Activated T-helper 17 cell treated with anti-CD3 and anti-CD28 coated beads, Interleukin-2, amount 50 U/mL, for 72 hours (primary cell): ENCODE measurements at regions not wholly inside any gene's neighbourhood (a gene's known extent, or its start where the extent isn't known, plus 50 kb on each side); places are given as distances from the start of the nearest gene placed in this dataset.
"Not testable (repeated sequence)": the region's sequence is repeated elsewhere in the genome, so short reads cannot be mapped to it uniquely, and the experiment has no call there.

ENCODE experiments used
- ATAC-seq: fragments of 150-1000 bp; cut with Tn5 transposase; replicated peaks from 2 replicates; pipeline ENCODE4 v1.10.0; 2021; ENCODE audit warnings: mild to moderate bottlenecking, moderate library complexity
- H3K27ac Mint-ChIP-seq: one replicate; pipeline ENCODE4 v1.8.0; 2022; ENCODE audit warnings: mixed read lengths
- H3K27me3 Mint-ChIP-seq: one replicate; pipeline ENCODE4 v1.8.0; 2022; ENCODE audit warnings: mixed read lengths
- H3K36me3 Mint-ChIP-seq: one replicate; pipeline ENCODE4 v1.8.0; 2022; ENCODE audit warnings: low read depth, mild to moderate bottlenecking, mixed read lengths
- H3K4me1 Mint-ChIP-seq: one replicate; pipeline ENCODE4 v1.8.0; 2022; ENCODE audit warnings: mixed read lengths
- H3K4me3 Mint-ChIP-seq: one replicate; pipeline ENCODE4 v1.8.0; 2022; ENCODE audit warnings: mild to moderate bottlenecking, mixed read lengths
- H3K9me3 Mint-ChIP-seq: one replicate; pipeline ENCODE4 v1.8.0; 2022; ENCODE audit warnings: mixed read lengths

DNA sequence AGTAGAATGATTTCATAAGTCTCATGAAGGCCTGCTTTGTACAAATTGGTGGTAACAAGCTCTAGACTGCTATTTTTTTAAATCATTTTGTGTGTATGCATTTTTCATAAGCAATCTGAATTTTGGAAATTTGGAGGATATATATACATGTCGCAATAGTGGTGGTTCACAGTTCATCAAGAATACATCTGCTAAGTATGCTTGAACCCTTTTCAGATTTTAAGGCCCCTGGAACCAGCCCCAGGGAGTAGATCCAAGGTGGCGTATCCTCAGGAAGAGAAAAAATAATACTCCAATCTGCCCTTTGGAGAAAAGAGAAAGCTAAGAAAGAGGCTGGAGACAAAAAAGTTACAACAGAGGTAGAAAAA lies 141.6 kb downstream of the HINT1 start:
- H3K4me1 Mint-ChIP-seq: no peaks in the 10 kb centered on the region
- no peak overlapping the region for H3K27ac Mint-ChIP-seq
- no peaks in the 10 kb centered on the region for H3K9me3 Mint-ChIP-seq
- H3K4me3 Mint-ChIP-seq: no peak overlapping the region
- no peak for ATAC-seq
- H3K36me3 Mint-ChIP-seq: no peaks in the 10 kb centered on the region
- H3K27me3 Mint-ChIP-seq: peaks cover 4% of the 10 kb centered on the region

DNA sequence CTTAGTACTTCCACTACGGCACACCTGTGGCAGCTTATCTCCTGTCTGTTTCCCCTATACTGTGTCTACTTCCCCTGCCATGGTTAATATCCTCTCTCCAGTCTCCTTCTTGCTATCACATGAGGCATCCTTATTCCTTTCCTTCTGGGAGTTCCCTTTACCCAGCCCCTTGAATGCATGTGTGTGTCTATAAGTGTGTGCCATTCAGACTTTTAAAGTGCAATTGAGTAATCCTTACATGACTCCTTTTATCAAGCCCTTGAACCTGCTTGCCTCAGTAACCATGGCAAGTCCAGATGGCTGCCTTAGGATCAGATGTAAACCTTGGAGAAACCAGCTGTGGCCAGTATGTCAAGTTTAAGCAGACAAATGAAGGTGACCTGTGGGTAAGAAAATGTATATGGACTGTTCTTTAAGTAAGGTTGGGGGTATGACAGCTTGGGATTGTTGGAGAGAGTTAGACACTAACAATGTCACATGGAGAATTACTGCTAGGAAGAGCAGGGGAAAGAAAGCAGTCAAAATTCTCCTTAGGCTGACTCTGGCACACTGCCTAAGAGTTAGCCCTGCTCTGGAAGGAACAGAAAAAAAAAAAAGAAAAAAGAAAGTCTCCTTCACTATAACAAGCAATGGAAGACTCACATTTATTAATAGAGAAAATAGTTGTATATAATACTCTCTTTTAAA lies 142.1 kb downstream of the HINT1 start:
- Mint-ChIP-seq H3K27ac (no peak overlapping the region), H3K4me1 (no peaks in the 10 kb centered on the region), H3K4me3 (no peak overlapping the region), H3K36me3 (no peaks in the 10 kb centered on the region), H3K9me3 (no peaks in the 10 kb centered on the region), H3K27me3 (peaks cover 4% of the 10 kb centered on the region)
- ATAC-seq: no peak

GRCh38 chr5:131021646-131022045 lies 143.4 kb downstream of the HINT1 start:
- Mint-ChIP-seq H3K9me3 (no peaks in the 10 kb centered on the region), H3K4me3 (no peak overlapping the region), H3K27ac (no peak overlapping the region), H3K27me3 (peaks cover 4% of the 10 kb centered on the region), H3K4me1 (peaks cover 7% of the 10 kb centered on the region), H3K36me3 (no peaks in the 10 kb centered on the region)
- ATAC-seq: no peak

DNA sequence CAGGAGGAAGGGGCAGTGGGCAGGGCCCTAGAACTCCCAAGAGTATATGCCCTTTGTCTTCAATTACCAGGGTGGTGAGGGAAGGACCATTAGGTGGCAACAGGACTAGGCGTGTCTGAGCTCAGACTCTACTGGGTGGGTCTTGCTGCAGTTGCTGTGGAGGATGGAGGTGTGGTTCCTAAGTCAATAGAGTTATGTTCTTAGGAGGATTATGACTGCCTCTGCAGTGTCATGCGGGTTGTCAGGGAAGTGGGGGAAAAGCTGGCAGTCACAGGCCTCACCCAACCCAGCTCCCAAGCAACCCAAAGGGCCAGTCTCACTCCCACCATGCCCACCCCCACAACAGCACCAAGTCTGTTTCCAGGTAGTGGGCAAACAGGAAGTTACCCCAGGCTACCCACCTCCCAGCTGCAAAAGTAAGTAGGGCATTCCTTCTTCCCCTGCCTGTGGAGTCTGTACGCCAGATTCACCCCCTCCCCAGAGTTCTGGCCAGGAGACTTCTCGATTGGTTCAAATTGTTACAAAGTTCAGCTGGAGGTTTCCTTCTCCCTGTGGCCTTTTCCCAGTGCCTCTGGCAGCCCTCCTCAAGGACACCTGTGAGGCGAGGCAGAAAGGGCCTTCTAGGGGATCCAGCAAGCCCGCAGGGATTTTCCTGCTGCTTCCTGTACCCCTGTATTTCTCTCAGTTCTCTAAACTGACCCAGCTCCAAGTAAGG lies 145.3 kb downstream of the HINT1 start:
- H3K27me3 Mint-ChIP-seq: peaks cover 4% of the 10 kb centered on the region
- no peaks in the 10 kb centered on the region for H3K9me3 Mint-ChIP-seq
- H3K36me3 Mint-ChIP-seq: no peaks in the 10 kb centered on the region
- peaks cover 9% of the 10 kb centered on the region for H3K4me1 Mint-ChIP-seq
- ATAC-seq: no peak
- H3K27ac Mint-ChIP-seq: no peak overlapping the region
- no peak overlapping the region for H3K4me3 Mint-ChIP-seq

DNA sequence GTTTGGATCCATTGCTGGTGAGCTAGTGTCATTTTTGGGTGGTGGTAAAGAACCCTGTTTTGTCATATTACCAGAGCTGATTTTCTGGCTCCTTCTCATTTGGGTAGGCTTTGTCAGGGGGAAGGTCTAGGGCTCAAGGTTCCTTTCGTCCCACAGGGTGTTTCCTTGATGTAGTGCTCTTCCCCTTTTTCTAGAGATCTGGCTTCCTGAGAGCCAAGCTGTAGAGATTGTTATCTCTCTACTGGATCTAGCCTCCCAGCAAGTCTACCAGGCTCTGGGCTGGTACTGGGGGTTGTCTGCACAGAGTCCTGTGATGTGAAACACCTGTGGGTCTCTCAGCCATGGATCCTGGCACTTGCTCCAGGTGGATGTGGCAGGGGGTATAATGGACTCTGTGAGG lies 145.9 kb downstream of the HINT1 start:
- Mint-ChIP-seq H3K4me1 (peaks cover 9% of the 10 kb centered on the region), H3K27me3 (peaks cover 4% of the 10 kb centered on the region), H3K27ac (no peak overlapping the region), H3K36me3 (no peaks in the 10 kb centered on the region), H3K4me3 (no peak overlapping the region), H3K9me3 (no peaks in the 10 kb centered on the region)
- no peak for ATAC-seq

DNA sequence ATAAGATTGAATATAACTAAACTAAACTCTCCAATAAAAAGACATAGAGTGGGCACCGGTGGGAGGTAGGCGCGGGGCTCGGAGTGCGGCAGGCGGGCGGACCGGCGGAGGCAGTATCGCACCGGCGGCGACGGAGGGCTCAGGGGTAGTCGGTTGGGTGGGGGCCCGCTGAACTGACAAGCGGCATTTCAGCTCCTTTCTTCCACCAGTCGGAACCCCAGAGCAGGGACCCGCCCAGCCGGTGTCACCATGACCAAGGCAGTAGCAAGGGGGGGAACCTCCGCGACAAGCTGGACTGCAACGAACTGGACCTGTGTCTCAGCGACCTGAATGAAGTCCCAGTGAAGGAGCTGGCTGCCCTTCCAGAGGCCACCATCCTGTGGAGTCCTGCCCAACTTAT lies 156.7 kb downstream of the HINT1 start:
- Mint-ChIP-seq H3K27ac (no peak overlapping the region), H3K27me3 (peaks cover 5% of the 10 kb centered on the region), H3K4me3 (no peak overlapping the region), H3K4me1 (no peaks in the 10 kb centered on the region), H3K9me3 (no peaks in the 10 kb centered on the region), H3K36me3 (no peaks in the 10 kb centered on the region)
- ATAC-seq: no peak

DNA sequence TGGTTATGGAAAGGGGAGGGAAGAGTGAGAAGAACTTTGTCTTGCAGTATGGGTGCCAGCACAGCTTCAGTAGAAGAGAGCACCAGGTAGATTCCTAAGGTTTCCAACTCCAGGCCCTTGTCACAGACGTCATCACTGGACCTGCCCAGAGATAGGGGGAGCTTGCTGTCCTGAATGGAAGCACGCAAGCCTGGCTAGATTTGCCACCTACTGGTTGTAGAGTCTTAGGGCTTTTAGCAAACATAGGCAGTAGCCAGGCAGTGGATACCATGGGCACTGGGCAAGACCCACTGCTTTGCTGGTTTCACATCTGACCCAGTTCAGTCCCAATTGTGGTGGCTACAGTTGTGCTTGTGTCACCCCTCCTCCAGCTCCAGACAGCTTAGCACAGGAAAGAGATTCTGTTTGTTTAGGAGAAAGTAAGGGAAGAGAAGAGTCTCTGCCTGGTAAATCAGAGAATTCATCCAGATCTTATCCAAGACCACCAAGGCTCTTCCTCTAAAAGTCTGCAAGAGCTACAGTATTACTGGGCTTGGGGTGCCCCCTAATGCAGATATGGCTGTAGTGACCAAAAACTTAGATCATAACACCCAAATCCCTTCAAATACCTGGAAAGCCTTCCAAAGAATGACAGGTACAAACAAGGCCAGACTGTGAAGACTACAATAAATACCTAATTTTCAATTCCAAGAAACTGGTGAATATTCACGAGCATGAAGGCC lies 158.9 kb downstream of the HINT1 start:
- Mint-ChIP-seq H3K4me1 (no peaks in the 10 kb centered on the region), H3K27ac (no peak overlapping the region), H3K4me3 (no peak overlapping the region), H3K9me3 (no peaks in the 10 kb centered on the region), H3K27me3 (peaks cover 5% of the 10 kb centered on the region), H3K36me3 (no peaks in the 10 kb centered on the region)
- ATAC-seq: no peak

DNA sequence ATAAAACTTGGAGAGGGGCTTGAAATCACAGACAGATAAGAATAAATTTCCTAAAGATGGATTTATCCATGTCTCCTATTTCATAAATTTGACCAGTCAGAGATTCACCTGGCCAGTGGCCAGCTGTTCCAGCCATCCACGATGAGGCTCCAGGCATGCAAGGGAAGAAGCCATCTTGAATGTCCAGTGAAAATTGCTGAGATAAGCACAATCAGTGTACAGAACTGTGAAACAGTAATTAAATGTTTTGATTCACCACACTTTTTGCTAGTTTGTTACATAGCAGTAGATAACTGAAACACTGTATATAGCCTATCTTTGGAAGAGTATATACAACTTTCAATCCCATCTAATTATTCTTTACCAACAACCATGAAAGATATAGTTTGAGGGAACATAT lies 163.5 kb downstream of the HINT1 start:
- Mint-ChIP-seq H3K27me3 (no peaks in the 10 kb centered on the region), H3K36me3 (no peaks in the 10 kb centered on the region), H3K4me3 (no peak overlapping the region), H3K9me3 (no peaks in the 10 kb centered on the region), H3K27ac (no peak overlapping the region), H3K4me1 (no peaks in the 10 kb centered on the region)
- no peak for ATAC-seq

DNA sequence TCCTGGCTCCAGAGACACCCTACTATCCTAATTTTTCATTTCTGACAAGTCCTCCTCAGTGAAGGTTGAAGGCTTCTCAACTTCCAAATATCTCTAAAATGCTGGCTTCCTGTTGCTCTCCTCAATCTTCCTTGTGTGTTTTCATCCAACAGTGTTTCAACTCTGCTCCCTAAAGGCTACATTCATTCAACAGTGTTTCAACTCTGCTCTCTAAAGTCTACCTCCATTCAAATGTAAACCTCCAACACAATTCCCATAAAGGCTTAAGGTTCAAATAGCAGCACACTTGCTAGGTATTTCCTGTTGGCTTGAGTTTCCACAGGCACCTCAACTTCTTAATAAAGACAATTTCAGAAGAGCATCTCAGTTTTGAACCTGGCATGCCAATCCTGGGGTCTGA lies 164.8 kb downstream of the HINT1 start:
- no peak for ATAC-seq
- no peaks in the 10 kb centered on the region for H3K36me3 Mint-ChIP-seq
- H3K27me3 Mint-ChIP-seq: no peaks in the 10 kb centered on the region
- H3K4me3 Mint-ChIP-seq: no peak overlapping the region
- no peaks in the 10 kb centered on the region for H3K4me1 Mint-ChIP-seq
- H3K27ac Mint-ChIP-seq: no peak overlapping the region
- no peaks in the 10 kb centered on the region for H3K9me3 Mint-ChIP-seq

- not testable (repeated sequence) for H3K4me3 Mint-ChIP-seq, H3K36me3 Mint-ChIP-seq, H3K27me3 Mint-ChIP-seq, H3K4me1 Mint-ChIP-seq, H3K27ac Mint-ChIP-seq, ATAC-seq, H3K9me3 Mint-ChIP-seq
These were observed 168.3 kb downstream of the HINT1 start for GRCh38 chr5:130996720-130997119.

DNA sequence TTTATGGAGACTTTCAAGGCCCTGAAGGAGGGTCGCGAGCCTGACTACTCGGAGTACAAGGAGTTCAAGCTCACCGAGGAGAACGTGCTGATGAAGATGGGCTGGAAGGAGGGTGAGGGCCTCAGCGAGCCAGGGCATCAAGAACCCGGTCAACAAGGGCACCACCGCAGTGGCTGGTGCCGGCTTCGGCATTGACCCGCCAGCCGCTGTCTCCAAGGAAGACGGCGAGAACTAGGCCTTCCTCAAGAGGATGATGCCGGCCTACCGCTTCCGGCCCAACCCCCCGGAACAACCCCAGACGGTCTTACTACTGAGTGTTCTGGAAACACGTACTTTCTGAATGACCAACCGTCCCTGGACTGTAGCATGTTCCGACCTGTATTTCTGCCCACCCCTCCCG lies 169.2 kb downstream of the HINT1 start:
- Mint-ChIP-seq H3K27ac (no peak overlapping the region), H3K9me3 (no peaks in the 10 kb centered on the region), H3K36me3 (no peaks in the 10 kb centered on the region), H3K4me3 (no peak overlapping the region), H3K27me3 (peaks cover 8% of the 10 kb centered on the region), H3K4me1 (no peaks in the 10 kb centered on the region)
- no peak for ATAC-seq

DNA sequence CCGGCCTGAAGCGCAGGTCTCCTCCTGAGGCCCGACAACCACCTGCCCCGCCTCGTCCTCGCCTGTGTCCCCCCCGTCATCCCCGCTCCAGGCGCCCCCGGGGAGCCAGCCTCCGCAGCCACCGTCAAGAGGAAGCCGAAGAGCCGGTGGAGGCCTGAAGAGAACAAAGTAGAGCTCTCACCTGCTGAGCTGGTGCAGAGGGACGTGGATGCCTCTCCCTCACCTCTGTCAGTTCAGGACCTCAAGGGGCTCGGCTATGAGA lies 169.9 kb downstream of the HINT1 start:
- ATAC-seq: no peak
- Mint-ChIP-seq H3K27me3 (peaks cover 11% of the 10 kb centered on the region), H3K36me3 (no peaks in the 10 kb centered on the region)

DNA sequence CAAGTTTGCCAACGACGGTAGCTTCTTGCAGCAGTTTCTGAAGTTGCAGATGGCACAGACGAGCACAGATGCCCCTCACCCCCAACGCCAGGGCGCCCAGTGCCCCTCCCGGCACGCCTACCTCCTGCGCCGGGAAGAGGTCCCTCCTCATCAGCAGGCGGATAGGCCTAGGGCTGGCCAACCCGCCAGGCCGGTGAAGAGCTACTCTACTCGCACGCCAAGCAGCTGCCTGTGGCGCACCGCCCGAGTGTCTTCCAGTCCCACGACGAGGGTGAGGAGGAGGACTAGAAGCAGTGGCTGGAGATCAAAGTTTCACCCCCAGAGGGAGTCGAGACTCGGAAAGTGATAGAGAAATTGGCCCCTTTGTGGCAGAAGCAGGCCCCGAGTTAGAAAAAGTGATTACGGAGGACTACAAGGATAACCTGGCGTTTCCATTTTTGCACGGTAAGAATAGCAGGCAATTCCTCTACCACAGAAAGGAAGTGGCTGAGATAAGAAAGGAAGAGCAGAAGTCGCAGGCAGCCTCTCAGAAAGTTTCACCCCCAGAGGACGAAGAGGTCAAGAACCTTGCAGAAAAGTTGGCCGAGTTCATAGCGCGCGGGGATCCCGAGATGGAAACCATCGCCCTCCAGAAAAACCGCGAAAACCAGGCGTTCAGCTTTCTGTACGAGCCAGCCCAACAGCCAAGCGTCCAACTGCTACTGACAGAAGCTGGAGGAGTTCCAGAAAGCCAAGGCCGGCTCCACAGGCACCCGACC lies 170.4 kb downstream of the HINT1 start:
- Mint-ChIP-seq H3K9me3 (no peaks in the 10 kb centered on the region), H3K27ac (no peak overlapping the region), H3K36me3 (no peaks in the 10 kb centered on the region), H3K4me1 (no peaks in the 10 kb centered on the region), H3K4me3 (no peak overlapping the region), H3K27me3 (peaks cover 11% of the 10 kb centered on the region)
- no peak for ATAC-seq

More for the DNA sequence above, 169.9 kb downstream of the HINT1 start:
- Mint-ChIP-seq H3K27ac (no peak overlapping the region), H3K9me3 (no peaks in the 10 kb centered on the region), H3K4me1 (no peaks in the 10 kb centered on the region), H3K4me3 (no peak overlapping the region)

DNA sequence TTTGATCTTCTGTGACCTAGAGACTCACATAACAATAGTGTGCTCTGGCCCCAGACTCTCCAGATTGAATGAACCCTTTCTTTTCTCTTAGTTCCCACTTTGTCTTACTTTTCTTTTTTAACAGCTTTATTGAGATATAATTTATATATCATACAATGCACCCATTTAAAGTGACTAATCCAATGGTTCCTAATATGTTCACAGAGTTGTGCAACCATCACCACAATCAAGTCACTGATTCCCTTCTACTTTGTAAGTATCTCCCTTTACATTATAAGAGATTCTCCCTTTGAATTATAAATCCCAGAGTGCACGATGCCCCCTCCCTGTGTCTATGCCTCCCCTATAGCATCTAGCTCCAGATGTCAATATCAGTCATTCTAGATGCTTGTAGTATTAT lies 172.4 kb downstream of the HINT1 start:
- Mint-ChIP-seq H3K4me3 (no peak overlapping the region), H3K36me3 (no peaks in the 10 kb centered on the region), H3K27ac (no peak overlapping the region), H3K4me1 (no peaks in the 10 kb centered on the region), H3K9me3 (no peaks in the 10 kb centered on the region), H3K27me3 (peaks cover 11% of the 10 kb centered on the region)
- no peak for ATAC-seq

- H3K4me3 Mint-ChIP-seq: no peak overlapping the region
- H3K9me3 Mint-ChIP-seq: no peaks in the 10 kb centered on the region
- no peak for ATAC-seq
- H3K27me3 Mint-ChIP-seq: peaks cover 11% of the 10 kb centered on the region
- no peaks in the 10 kb centered on the region for H3K4me1 Mint-ChIP-seq
- no peak overlapping the region for H3K27ac Mint-ChIP-seq
- no peaks in the 10 kb centered on the region for H3K36me3 Mint-ChIP-seq
These were observed 173.0 kb downstream of the HINT1 start for GRCh38 chr5:130992095-130992494.
